IPS DF 6.9 (cell line): ENCODE measurements at regions not wholly inside any gene's neighbourhood (a gene's known extent, or its start where the extent isn't known, plus 50 kb on each side); places are given as distances from the start of the nearest gene placed in this dataset.

Source experiments
- DNase-seq: peaks from one replicate; pipeline ENCODE4 v3.0.0-alpha.2; 2013; ENCODE audit warnings: low read depth, low spot score
- H3K27ac ChIP-seq: one replicate; pipeline ENCODE4 v1.5.1; 2013; ENCODE audit warnings: low read length, control low read depth
- H3K27me3 ChIP-seq: 2 replicates; pipeline ENCODE4 v1.6.1; 2013; ENCODE audit warnings: mild to moderate bottlenecking, low read length; ENCODE audit not compliant: control insufficient read depth, insufficient read depth
- H3K36me3 ChIP-seq: 2 replicates; pipeline ENCODE4 v1.6.1; 2013; ENCODE audit warnings: low read length; ENCODE audit not compliant: control insufficient read depth, insufficient read depth
- H3K4me1 ChIP-seq: 2 replicates; pipeline ENCODE4 v1.6.1; 2013; ENCODE audit warnings: low read length; ENCODE audit not compliant: control insufficient read depth, insufficient read depth
- H3K4me3 ChIP-seq: 2 replicates; pipeline ENCODE4 v1.5.1; 2013; ENCODE audit warnings: mild to moderate bottlenecking, low read length
- H3K9me3 ChIP-seq: 2 replicates; pipeline ENCODE4 v1.6.1; 2013; ENCODE audit warnings: low read length, inconsistent platforms; ENCODE audit not compliant: control insufficient read depth, insufficient read depth
- WGBS: extraction: QIAGEN DNeasy Blood & Tissue Kit; methylation state at CpG from one replicate; pipeline ENCODE4 v1.1.7; 2013; ENCODE audit warnings: mixed read lengths, missing lambda C conversion rate; ENCODE audit not compliant: insufficient read length, insufficient coverage; 5-methylcytosine and 5-hydroxymethylcytosine counted together

DNA sequence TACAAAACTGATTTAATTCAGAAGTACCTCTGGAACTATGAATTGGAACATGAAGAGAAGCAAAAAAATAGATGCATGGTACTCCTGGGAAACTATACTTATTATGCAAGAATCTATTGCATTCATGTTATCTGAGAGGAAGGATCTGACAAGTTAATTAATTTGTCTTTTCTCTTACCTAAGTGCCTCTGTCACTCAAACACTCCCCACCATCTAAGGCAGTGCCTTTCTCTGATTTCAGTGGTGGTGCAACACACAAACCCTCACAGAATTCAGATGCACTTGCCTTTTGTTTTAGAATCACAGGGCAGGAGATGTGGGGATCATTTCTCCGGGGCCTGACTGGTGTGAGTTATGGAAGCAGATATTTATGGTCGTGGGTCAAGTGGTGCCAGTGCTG lies 52.5 kb upstream of the C9orf72 start:
- no peak overlapping the region for H3K4me3 ChIP-seq
- H3K27ac ChIP-seq, result no peak overlapping the region
- H3K27me3 ChIP-seq, result no peaks in the 10 kb centered on the region
- no peaks in the 10 kb centered on the region for H3K9me3 ChIP-seq
- no CpG with 5 or more reads among the region's 2 CpGs for WGBS
- no peaks in the 10 kb centered on the region for H3K4me1 ChIP-seq
- no peak for DNase-seq
- no peaks in the 10 kb centered on the region for H3K36me3 ChIP-seq

GRCh38 chr9:27626244-27627187 lies 53.2 kb upstream of the C9orf72 start:
- Histone ChIP-seq H3K4me1 (no peaks in the 10 kb centered on the region), H3K4me3 (no peak overlapping the region), H3K27ac (no peak overlapping the region), H3K36me3 (no peaks in the 10 kb centered on the region), H3K9me3 (no peaks in the 10 kb centered on the region), H3K27me3 (no peaks in the 10 kb centered on the region)
- DNase-seq, result no peak
- no CpG with 5 or more reads among the region's 8 CpGs for WGBS

GRCh38 chr9:27627188-27627564 lies 53.9 kb upstream of the C9orf72 start:
- no CpG with 5 or more reads among the region's 5 CpGs for WGBS
- no peak overlapping the region for H3K27ac ChIP-seq

DNA sequence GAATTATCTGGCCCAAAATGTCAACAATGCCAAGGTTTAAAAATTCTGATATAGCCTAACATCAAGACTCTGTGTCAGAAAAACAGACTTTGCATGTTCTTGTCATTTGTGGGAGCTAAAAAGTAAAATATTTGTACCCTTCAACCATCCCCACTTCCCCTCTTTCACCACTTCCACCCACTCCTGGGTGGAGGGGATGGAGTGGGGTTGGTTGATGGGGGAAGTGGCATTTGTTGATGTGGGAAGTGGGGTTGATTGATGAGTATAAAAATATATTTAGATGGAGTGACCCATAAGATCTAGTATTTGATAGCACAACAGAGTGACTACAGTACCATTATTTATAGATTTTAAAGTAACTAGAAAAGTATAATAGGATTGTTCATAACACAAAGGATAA lies 55.0 kb upstream of the C9orf72 start:
- no peak overlapping the region for H3K27ac ChIP-seq
- H3K9me3 ChIP-seq, result no peaks in the 10 kb centered on the region
- no peaks in the 10 kb centered on the region for H3K36me3 ChIP-seq
- H3K4me1 ChIP-seq, result no peaks in the 10 kb centered on the region
- no peaks in the 10 kb centered on the region for H3K27me3 ChIP-seq
- no peak overlapping the region for H3K4me3 ChIP-seq
- no peak for DNase-seq

More at GRCh38 chr9:27627188-27627564, 53.9 kb upstream of the C9orf72 start:
- no peak for DNase-seq
- no peak overlapping the region for H3K4me3 ChIP-seq
- no peaks in the 10 kb centered on the region for H3K36me3 ChIP-seq
- H3K27me3 ChIP-seq, result no peaks in the 10 kb centered on the region
- H3K9me3 ChIP-seq, result no peaks in the 10 kb centered on the region
- H3K4me1 ChIP-seq, result no peaks in the 10 kb centered on the region

DNA sequence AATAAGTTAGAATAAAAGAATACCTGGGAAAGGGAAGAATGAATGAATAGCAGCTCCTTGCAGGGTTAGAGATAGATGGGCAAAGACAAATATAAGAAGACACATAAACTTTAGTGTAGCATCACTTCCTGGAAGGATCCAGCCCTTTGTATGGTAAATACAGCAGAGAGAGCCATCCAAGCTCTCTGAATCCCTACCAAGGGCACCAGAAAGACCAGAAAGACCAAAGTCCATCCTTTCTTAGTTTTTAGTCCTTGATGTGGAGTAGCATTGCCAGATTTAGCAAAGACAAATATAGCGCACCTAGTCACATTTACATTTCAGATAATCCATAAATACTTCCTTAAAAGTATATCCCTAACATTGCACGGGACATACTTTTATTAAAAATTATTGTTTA lies 56.1 kb upstream of the C9orf72 start:
- no peak for DNase-seq
- no peaks in the 10 kb centered on the region for H3K36me3 ChIP-seq
- H3K27ac ChIP-seq, result no peak overlapping the region
- H3K27me3 ChIP-seq, result no peaks in the 10 kb centered on the region
- no CpG with 5 or more reads among the region's 2 CpGs for WGBS
- no peaks in the 10 kb centered on the region for H3K4me1 ChIP-seq
- no peaks in the 10 kb centered on the region for H3K9me3 ChIP-seq
- H3K4me3 ChIP-seq, result no peak overlapping the region

- no peaks in the 10 kb centered on the region for H3K27me3 ChIP-seq
- no peak overlapping the region for H3K4me3 ChIP-seq
- H3K36me3 ChIP-seq, result no peaks in the 10 kb centered on the region
- no peak overlapping the region for H3K27ac ChIP-seq
- no peaks in the 10 kb centered on the region for H3K4me1 ChIP-seq
- no peaks in the 10 kb centered on the region for H3K9me3 ChIP-seq
- no peak for DNase-seq
- no CpG with 5 or more reads among the region's 6 CpGs for WGBS
These were observed 59.0 kb upstream of the C9orf72 start for GRCh38 chr9:27632254-27632653.

DNA sequence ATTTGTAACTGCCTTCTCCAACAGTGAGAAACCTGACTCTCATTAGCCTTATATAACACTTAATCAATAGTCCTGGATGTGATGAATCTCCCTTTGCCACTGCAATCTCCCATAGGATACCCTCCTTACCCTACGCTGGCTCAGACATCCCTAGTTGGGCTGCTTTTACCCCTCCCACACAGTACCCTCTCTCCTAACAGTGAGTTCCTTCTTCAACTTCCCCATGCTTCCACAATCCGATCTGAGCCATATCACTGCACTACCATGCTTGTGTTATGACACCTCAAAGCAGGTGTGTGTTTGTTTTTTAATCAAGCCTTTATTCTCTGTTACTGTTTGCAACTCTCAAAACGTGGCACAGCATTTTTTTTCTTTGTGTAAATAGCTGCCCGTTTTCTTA lies 60.5 kb upstream of the C9orf72 start:
- no CpG with 5 or more reads among the region's 4 CpGs for WGBS
- H3K27ac ChIP-seq, result no peak overlapping the region
- no peak for DNase-seq

GRCh38 chr9:27634879-27635278 lies 61.6 kb upstream of the C9orf72 start:
- Histone ChIP-seq H3K9me3 (no peaks in the 10 kb centered on the region), H3K4me1 (no peaks in the 10 kb centered on the region), H3K4me3 (no peak overlapping the region), H3K27ac (no peak overlapping the region), H3K36me3 (no peaks in the 10 kb centered on the region), H3K27me3 (no peaks in the 10 kb centered on the region)
- WGBS, result no CpG with 5 or more reads among the region's 2 CpGs
- DNase-seq, result no peak

More for the DNA sequence above, 60.5 kb upstream of the C9orf72 start:
- H3K4me3 ChIP-seq, result no peak overlapping the region
- H3K9me3 ChIP-seq, result no peaks in the 10 kb centered on the region
- H3K36me3 ChIP-seq, result no peaks in the 10 kb centered on the region
- no peaks in the 10 kb centered on the region for H3K4me1 ChIP-seq
- no peaks in the 10 kb centered on the region for H3K27me3 ChIP-seq

GRCh38 chr9:27638716-27639115 lies 65.4 kb upstream of the C9orf72 start:
- no peak for DNase-seq
- no peak overlapping the region for H3K4me3 ChIP-seq
- WGBS, result no CpG with 5 or more reads among the region's 6 CpGs
- H3K36me3 ChIP-seq, result no peaks in the 10 kb centered on the region
- H3K27ac ChIP-seq, result no peak overlapping the region
- H3K27me3 ChIP-seq, result no peaks in the 10 kb centered on the region
- no peaks in the 10 kb centered on the region for H3K4me1 ChIP-seq
- no peaks in the 10 kb centered on the region for H3K9me3 ChIP-seq

DNA sequence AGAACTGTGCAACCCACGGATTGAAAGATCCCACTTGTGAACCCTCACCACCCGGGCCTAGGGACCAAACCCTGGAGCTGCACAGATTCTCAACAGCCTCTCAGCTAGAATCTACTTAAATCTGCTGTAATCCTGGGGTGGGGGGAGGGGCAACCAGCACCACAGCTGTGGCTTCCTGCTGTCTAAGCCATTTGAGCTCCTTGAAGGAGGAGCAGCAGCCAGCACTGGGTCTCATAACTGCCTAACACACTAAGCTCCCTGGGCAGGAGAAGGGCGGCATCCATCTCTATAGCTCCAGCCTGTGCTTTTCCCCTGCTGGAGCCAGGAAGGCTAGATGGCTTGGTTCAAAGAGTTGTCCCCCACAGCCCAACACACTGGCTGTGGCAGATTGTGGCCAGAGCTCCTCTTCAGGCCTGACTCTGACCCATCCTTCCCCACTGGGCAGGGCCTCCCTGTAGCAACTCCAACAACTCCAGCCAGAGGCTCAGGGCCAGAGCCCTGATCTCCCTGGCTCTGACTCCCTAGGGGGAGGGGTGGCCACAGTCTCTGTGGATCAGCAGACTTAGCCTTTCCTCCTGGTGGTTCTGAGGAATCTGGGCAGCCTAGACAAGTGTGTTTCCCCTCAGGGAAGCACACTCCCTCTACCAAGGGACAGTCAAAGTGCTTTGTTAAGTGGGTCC lies 72.0 kb upstream of the C9orf72 start:
- DNase-seq, result no peak
- no peaks in the 10 kb centered on the region for H3K36me3 ChIP-seq
- no peak overlapping the region for H3K4me3 ChIP-seq
- H3K27ac ChIP-seq, result no peak overlapping the region
- peaks cover 6% of the 10 kb centered on the region for H3K4me1 ChIP-seq
- H3K9me3 ChIP-seq, result no peaks in the 10 kb centered on the region
- WGBS, result no CpG with 5 or more reads among the region's 3 CpGs
- no peaks in the 10 kb centered on the region for H3K27me3 ChIP-seq
